ENCODE measurements at regions not wholly inside any gene's neighbourhood (a gene's known extent, or its start where the extent isn't known, plus 50 kb on each side); places are given as distances from the start of the nearest gene placed in this dataset.
A peak's percentile ranks its signal among the peaks of the same experiment; 100 is the strongest.
"Not testable (repeated sequence)": the region's sequence is repeated elsewhere in the genome, so short reads cannot be mapped to it uniquely, and the experiment has no call there.

DNA sequence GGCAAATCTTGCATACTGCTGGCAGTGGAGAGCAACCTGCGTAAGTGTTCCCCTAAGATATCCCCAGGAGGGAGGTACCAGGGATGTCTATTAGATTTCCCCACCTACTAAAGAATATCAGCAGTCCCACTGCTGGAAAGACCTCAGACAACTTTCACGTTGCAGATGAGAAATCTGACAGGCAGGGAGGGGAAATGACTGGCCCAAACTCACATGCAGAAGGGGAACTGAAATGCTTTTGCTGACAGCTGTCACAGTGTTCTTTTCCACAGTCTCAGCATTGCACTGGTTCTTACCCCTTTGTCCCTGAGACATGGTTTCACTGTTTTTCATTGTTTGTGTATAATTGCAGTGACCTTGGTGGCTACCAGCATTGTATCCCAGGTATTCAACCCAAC, 84.8 kb upstream of the ATP1A1 start:
- peak; percentile 16 for DNase-seq (ENCODE audit: insufficient read length)
- FAIRE-seq, result peak; percentile 27
- TF ChIP-seq POLR2AphosphoS5 (IDR thresholded peaks at IDR 0.05; ENCODE audit: low read depth, low read length) (no peak), POLR2A (IDR thresholded peaks at IDR 0.05; ENCODE audit: low read depth, low read length) (no peak)

DNA sequence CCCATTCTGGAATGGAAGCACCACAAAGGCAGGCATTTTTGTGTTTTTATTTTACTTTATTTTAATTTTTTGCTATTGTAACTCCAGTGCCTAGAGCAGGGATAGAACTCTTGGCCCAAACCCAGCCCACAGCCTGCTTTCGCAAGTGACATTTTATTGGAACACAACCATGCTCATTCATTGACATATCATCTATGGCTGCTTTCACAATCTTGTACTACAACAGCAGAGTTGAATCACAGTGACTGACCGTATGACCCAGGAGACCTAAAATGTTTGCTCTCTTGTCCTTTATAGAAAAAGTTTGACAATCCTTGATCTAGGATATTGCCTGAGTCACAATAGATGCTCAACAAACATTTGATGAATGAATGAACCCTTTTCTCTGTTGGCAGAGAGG, 83.9 kb upstream of the ATP1A1 start:
- no peak for DNase-seq (ENCODE audit: insufficient read length)
- TF ChIP-seq POLR2A (IDR thresholded peaks at IDR 0.05; ENCODE audit: low read depth, low read length) (no peak), TAF1 (IDR thresholded peaks at IDR 0.05; ENCODE audit: borderline replicate concordance, low read depth, low read length) (no peak), POLR2AphosphoS5 (IDR thresholded peaks at IDR 0.05; ENCODE audit: low read depth, low read length) (no peak)

DNA sequence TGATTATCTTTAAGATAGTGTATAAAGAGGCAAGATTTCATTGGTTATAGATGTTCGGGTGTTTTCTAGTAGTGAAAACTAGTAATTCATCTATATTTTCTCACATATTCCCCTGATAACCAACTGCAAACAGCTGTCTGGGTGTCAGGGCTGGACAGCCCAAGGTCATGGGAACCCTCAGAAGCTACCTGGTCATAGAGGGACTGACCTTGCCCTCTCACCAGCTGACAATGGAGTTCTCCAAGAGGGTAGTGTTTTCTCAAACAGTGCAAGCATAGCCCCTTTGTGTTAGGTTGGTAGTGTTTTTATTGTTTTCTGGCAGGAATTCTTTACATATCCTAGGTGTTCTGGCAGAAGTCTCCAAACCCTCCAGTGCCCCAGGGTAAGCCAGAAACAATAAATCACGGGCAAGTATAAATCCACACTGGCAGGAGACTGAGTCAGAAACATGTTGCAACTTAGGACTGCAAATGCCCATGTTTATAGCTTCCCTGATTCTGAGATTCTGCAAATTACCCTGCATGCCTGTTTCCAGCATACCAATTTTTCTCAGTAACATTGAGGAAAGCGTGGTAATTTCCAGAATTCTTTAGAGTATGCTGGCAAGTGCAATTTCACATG, 82.8 kb upstream of the ATP1A1 start:
- DNase-seq (ENCODE audit: insufficient read length), result no peak
- no peak for FAIRE-seq
- TF ChIP-seq POLR2AphosphoS5 (IDR thresholded peaks at IDR 0.05; ENCODE audit: low read depth, low read length), result no peak
- TF ChIP-seq POLR2A (IDR thresholded peaks at IDR 0.05; ENCODE audit: low read depth, low read length), result no peak
- no peak for TF ChIP-seq TAF1 (IDR thresholded peaks at IDR 0.05; ENCODE audit: borderline replicate concordance, low read depth, low read length)

More for the DNA sequence above, 83.9 kb upstream of the ATP1A1 start:
- FAIRE-seq, result no peak

DNA sequence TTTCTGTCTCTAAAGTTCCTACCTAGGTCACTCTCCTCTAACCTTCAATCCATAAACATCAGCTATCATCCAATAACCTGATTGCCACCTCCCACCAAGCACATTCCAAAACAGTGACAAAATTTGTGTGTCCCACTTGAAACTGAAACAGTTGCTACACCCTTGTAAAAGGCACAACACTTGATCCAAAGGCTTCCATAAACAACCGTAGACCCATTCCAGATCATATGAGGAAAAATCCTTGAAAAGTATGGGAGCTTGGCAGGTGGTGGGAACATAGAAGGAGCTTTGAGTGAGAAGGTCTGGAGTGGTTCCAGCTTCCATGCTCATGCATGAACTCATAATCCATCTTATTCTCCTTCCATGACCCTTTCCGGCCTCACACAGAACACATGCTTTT, 82.0 kb upstream of the ATP1A1 start:
- TF ChIP-seq POLR2AphosphoS5 (IDR thresholded peaks at IDR 0.05; ENCODE audit: low read depth, low read length), result no peak
- no peak for TF ChIP-seq TAF1 (IDR thresholded peaks at IDR 0.05; ENCODE audit: borderline replicate concordance, low read depth, low read length)
- no peak for TF ChIP-seq POLR2A (IDR thresholded peaks at IDR 0.05; ENCODE audit: low read depth, low read length)
- no peak for FAIRE-seq
- DNase-seq (ENCODE audit: insufficient read length), result no peak

DNA sequence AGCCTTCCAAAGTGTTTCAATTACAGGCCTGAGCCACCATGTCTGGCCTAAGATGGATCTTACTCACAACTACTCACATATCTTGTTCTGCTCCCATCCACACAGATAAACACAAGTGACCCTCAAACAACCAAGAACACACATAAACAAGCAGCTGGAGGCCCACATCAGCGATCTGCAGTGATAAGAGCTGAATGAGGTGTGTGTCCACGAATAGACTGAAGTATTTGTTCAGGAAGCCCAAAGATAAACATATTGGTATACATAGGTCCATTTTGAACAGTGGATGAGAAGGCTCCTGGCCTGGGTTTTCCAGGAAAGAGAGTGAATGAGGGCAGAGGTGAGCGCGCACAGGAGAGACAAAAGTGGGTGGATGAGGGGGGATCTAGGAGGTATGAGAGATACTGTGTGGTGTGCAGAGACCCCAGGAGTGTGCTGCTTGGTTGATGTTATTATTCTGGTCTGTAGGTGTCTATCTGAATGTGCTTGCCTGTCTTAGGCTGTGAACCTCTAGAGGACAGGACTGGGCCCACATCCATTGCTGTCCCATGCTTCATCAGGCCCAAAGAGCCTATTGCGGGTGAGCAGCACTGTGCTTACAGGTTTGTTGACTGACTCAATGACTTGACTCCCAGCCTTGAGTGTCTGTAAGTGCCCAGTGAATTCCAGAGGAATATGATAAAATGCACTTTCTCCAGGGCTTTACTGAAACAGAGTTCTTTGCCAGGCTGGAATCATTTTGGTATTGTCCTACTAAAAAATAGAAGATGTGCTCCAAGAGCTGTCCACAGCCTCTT, 79.9 kb upstream of the ATP1A1 start:
- FAIRE-seq (no peak), DNase-seq (ENCODE audit: insufficient read length) (no peak)
- TF ChIP-seq TAF1 (IDR thresholded peaks at IDR 0.05; ENCODE audit: borderline replicate concordance, low read depth, low read length) (no peak), POLR2AphosphoS5 (IDR thresholded peaks at IDR 0.05; ENCODE audit: low read depth, low read length) (no peak), POLR2A (IDR thresholded peaks at IDR 0.05; ENCODE audit: low read depth, low read length) (no peak)

DNA sequence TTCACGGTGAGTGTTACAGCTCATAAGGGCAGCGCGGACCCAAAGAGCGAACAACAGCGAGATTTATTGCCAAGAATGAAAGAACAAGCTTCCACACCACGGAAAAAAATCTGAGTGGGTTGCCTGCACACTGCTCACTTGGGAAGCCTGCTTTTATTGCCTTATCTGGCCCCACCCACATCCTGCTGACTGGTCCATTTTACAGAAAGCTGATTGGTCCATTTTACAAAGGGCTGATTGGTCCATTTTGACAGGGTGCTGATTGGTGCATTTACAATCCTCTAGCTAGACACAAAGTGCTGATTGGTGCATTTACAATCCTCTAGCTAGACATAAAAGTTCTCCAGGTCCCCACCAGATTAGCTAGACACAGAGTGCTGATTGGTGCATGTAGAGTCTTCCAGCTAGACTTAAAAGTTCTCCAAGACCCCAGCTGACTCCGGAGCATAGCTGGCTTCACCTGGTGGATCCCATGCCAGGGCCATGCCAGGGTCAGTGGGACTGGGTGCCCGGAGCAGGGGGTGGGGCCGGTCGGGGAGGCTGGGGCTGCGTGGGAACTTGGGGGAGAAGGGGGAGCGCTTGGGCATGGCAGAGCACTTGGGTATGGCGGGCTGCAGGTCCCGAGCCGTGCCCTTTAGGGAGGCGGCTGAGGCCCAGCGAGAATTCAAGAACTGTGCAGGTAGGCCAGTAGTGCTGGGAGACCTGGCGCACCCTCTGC, 75.4 kb upstream of the ATP1A1 start:
- no peak for TF ChIP-seq TAF1 (IDR thresholded peaks at IDR 0.05; ENCODE audit: borderline replicate concordance, low read depth, low read length)
- no peak for TF ChIP-seq POLR2AphosphoS5 (IDR thresholded peaks at IDR 0.05; ENCODE audit: low read depth, low read length)
- no peak for TF ChIP-seq POLR2A (IDR thresholded peaks at IDR 0.05; ENCODE audit: low read depth, low read length)

DNA sequence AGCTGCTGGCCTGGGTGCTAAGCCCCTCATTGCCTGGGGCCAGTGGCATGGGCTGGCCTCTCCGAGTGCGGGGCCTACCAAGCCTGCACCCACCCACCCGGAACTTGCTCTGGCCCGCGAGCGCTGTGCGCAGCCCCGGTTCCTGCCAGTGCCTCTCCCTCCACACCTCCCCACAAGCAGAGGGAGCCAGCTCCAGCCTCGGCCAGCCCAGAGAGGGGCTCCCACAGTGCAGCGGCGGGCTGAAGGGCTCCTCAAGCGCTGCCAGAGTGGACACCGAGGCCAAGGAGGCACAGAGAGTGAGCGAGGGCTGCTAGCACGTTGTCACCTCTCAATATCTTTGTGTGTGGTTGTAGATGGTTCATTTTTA, 74.8 kb upstream of the ATP1A1 start:
- not testable (repeated sequence) for DNase-seq (ENCODE audit: insufficient read length); FAIRE-seq

More for the DNA sequence above, 75.4 kb upstream of the ATP1A1 start:
- DNase-seq (ENCODE audit: insufficient read length) (no peak), FAIRE-seq (no peak)

DNA sequence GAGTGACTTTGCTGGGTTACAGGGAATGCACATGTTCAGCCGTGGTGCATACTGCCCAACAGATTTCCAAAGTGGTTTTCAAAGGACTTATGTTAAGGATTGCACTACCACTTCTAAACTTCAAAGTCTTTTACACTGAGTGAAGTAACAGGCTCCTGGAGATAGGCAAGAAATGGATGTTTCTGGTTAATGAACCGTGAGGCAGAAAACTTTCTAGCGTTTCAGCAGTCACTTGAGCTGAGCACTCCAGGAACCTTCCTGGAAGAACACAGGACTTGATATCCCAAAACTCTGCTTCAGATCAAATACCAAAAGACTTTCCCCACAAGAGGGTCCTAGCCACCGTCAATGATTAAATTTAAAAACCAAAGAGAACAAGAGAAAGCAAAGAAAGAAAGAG, 74.3 kb upstream of the ATP1A1 start:
- TF ChIP-seq POLR2AphosphoS5 (IDR thresholded peaks at IDR 0.05; ENCODE audit: low read depth, low read length) (no peak), TAF1 (IDR thresholded peaks at IDR 0.05; ENCODE audit: borderline replicate concordance, low read depth, low read length) (no peak), POLR2A (IDR thresholded peaks at IDR 0.05; ENCODE audit: low read depth, low read length) (no peak)

DNA sequence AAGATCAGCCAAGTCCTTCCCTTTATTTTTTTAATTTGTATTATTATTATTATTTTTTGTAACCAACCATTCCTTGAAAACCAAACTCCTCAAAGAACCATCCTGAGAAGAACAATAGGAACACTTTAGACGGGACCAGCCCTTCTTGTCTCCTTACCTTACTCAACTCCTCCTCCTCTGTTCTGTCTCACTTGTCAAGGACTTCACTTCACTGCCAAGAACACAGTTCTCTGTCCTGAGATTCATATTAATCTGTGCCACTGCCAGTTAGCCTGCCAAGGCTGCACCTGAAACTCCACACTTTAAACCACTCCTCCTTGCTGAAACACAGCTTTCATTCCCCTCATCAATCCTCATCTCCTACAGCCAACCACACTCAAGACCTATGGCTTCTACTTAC, 73.8 kb upstream of the ATP1A1 start:
- TF ChIP-seq POLR2AphosphoS5 (IDR thresholded peaks at IDR 0.05; ENCODE audit: low read depth, low read length), result no peak
- no peak for TF ChIP-seq POLR2A (IDR thresholded peaks at IDR 0.05; ENCODE audit: low read depth, low read length)
- TF ChIP-seq TAF1 (IDR thresholded peaks at IDR 0.05; ENCODE audit: borderline replicate concordance, low read depth, low read length), result no peak
- DNase-seq (ENCODE audit: insufficient read length) (no peak), FAIRE-seq (peak; percentile 33)

More for the DNA sequence above, 74.3 kb upstream of the ATP1A1 start:
- FAIRE-seq, result no peak
- no peak for DNase-seq (ENCODE audit: insufficient read length)

DNA sequence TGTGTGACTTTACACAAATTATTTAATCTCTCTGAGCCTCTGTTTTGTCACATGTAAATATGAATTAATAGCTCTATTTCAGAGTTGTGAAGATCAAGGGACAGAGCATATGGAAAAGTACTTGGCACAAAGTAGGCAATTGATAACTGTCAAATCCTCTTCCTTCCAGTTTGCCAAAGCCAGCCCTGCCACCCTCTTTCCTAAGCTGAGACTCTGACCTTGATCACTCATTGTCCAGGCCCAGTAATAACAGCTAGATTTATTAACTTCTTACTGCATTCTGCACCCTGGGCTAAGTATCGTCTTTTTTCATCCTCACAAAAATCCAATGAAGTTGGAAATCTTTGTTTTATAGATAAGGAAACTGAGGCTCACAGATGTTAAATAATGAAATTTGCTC, 70.8 kb upstream of the ATP1A1 start:
- TF ChIP-seq POLR2A (IDR thresholded peaks at IDR 0.05; ENCODE audit: low read depth, low read length), result no peak
- no peak for TF ChIP-seq TAF1 (IDR thresholded peaks at IDR 0.05; ENCODE audit: borderline replicate concordance, low read depth, low read length)
- no peak for TF ChIP-seq POLR2AphosphoS5 (IDR thresholded peaks at IDR 0.05; ENCODE audit: low read depth, low read length)
- no peak for FAIRE-seq

DNA sequence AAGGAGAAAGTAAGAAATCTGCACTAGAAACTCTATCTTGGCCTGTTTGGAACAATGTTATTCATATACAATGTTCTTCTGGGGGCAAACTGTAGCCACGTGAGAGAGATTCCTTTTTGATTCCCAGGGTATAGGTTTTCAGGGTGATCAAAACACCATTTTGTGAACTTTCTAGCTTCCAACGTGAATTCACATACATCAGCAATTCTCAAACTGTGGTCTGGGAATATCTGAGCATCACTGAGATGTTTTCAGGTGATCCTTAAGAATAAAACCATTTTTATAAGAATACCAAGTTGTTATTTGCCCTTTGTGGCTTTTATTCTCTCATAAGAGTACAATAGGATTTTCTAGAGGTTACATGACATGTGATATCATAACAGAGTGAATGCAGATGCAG, 66.9 kb upstream of the ATP1A1 start:
- TF ChIP-seq POLR2AphosphoS5 (IDR thresholded peaks at IDR 0.05; ENCODE audit: low read depth, low read length), result no peak
- no peak for TF ChIP-seq TAF1 (IDR thresholded peaks at IDR 0.05; ENCODE audit: borderline replicate concordance, low read depth, low read length)
- TF ChIP-seq POLR2A (IDR thresholded peaks at IDR 0.05; ENCODE audit: low read depth, low read length), result no peak
- FAIRE-seq (no peak), DNase-seq (ENCODE audit: insufficient read length) (no peak)

More for the DNA sequence above, 70.8 kb upstream of the ATP1A1 start:
- DNase-seq (ENCODE audit: insufficient read length), result no peak

Data from GM12892 (cell line).